Tibial nerve (tissue), 4 donors: ENCODE measurements at regions not wholly inside any gene's neighbourhood (a gene's known extent, or its start where the extent isn't known, plus 50 kb on each side); places are given as distances from the start of the nearest gene placed in this dataset.

Source experiments
- DNase-seq, 2 donors: peaks; one replicate each; pipeline ENCODE4 v3.0.0-alpha.2; 2019; ENCODE audit warnings: low spot score in 2 of 2
- H3K27ac ChIP-seq, 4 donors: fragments of 200-600 bp; sonication (generic) in 3 of 4; one replicate each; pipeline ENCODE4 v1.5.1; 2017 to 2019; ENCODE audit warnings: mild to moderate bottlenecking in 1 of 4
- H3K27me3 ChIP-seq, 2 donors: fragments of 200-600 bp; sonication (generic) in 1 of 2; one replicate each; pipeline versions ENCODE4 v1.5.1 to v1.6.0; 2017 to 2019
- H3K36me3 ChIP-seq, 3 donors: fragments of 200-600 bp; sonication (generic); one replicate each; pipeline ENCODE4 v1.5.1; 2018 to 2019
- H3K4me1 ChIP-seq, 4 donors: fragments of 200-600 bp; sonication (generic) in 3 of 4; one replicate each; pipeline ENCODE4 v1.5.1; 2017 to 2019
- H3K4me3 ChIP-seq, 4 donors: fragments of 200-600 bp; sonication (generic) in 3 of 4; one replicate each; pipeline ENCODE4 v1.5.1; 2017 to 2019; ENCODE audit warnings: mild to moderate bottlenecking in 1 of 4, moderate library complexity in 1 of 4
- H3K9me3 ChIP-seq, 4 donors: fragments of 200-600 bp; sonication (generic) in 3 of 4; one replicate each; pipeline ENCODE4 v1.5.1; 2017 to 2019
- EP300 ChIP-seq, 2 donors: sonication (generic); formaldehyde crosslinking; IDR thresholded peaks; one replicate each; pipeline ENCODE4 v1.6.1; 2017; ENCODE audit warnings: antibody characterized with exemption in 2 of 2, mild to moderate bottlenecking in 1 of 2
- POLR2A ChIP-seq, 2 donors: fragments of 450-650 bp; IDR thresholded peaks; one replicate each; pipeline ENCODE4 v1.6.1; 2017; ENCODE audit warnings: antibody characterized with exemption in 2 of 2, mild to moderate bottlenecking in 2 of 2, moderate library complexity in 2 of 2
- WGBS, 2 donors: methylation state at CpG; one replicate each; pipeline ENCODE4 v1.1.5; 2018; 5-methylcytosine and 5-hydroxymethylcytosine counted together
- TF ChIP-seq, protein P1 (sequence below), 5 experiments: fragments of 200-600 bp in 3 of 5; fragments of 450-650 bp in 2 of 5; sonication (generic) in 3 of 5; IDR thresholded peaks; one replicate each; pipeline ENCODE4 v1.5.1; 2016 to 2019; ENCODE audit warnings: antibody characterized with exemption in 5 of 5, mild to moderate bottlenecking in 3 of 5, moderate library complexity in 2 of 5

DNA sequence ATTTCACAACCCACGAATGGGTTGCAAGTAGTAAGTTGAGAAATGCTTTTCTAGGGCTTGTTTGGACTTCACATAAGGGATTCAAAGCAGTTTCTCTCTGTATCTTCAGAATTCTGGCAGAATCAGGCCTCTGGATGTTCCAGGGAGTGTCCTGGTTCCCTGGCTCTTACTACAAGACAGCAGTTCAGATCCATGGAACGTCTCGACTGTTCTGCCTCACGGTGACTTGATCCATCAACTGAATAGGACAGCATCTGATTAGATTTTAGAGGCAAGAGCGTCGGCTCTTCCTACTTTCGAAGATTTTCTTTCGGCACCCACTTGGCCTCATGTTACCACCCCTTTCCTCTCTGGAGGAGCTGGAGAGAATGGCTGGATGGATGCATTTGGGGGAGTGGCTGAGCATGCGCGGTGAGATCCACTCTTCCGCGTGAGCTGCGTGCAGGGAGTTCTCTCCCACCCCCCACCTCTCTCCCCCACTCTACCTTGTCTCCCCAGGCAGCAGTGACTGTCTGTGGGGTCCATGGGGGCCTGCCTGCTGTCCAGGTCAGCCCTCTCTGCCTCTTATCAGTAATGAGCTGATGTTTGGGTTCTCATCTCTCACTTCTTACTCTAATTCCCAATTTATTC lies 132.5 kb downstream of the VAPA start:
- Histone ChIP-seq H3K9me3 (peaks cover 0 to 25% (median 6%) of the 10 kb centered on the region in 4 donors), H3K36me3 (no peaks in the 10 kb centered on the region), H3K27ac (peak overlapping the region; percentile 59 to 90 (median 82)), H3K4me3 (no peak overlapping the region), H3K27me3 (no peaks in the 10 kb centered on the region), H3K4me1 (peaks cover 0 to 44% (median 7%) of the 10 kb centered on the region in 4 donors)
- no peak for DNase-seq
- TF ChIP-seq EP300 (IDR thresholded peaks at IDR 0.05), result no peak
- no peak for TF ChIP-seq POLR2A (IDR thresholded peaks at IDR 0.05)
- TF ChIP-seq, protein P1, sequence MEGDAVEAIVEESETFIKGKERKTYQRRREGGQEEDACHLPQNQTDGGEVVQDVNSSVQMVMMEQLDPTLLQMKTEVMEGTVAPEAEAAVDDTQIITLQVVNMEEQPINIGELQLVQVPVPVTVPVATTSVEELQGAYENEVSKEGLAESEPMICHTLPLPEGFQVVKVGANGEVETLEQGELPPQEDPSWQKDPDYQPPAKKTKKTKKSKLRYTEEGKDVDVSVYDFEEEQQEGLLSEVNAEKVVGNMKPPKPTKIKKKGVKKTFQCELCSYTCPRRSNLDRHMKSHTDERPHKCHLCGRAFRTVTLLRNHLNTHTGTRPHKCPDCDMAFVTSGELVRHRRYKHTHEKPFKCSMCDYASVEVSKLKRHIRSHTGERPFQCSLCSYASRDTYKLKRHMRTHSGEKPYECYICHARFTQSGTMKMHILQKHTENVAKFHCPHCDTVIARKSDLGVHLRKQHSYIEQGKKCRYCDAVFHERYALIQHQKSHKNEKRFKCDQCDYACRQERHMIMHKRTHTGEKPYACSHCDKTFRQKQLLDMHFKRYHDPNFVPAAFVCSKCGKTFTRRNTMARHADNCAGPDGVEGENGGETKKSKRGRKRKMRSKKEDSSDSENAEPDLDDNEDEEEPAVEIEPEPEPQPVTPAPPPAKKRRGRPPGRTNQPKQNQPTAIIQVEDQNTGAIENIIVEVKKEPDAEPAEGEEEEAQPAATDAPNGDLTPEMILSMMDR (IDR thresholded peaks at IDR 0.05), result no peak
- WGBS, 2 donors, result 95 to 96% methylated on average over 13 of the region's 13 CpGs

DNA sequence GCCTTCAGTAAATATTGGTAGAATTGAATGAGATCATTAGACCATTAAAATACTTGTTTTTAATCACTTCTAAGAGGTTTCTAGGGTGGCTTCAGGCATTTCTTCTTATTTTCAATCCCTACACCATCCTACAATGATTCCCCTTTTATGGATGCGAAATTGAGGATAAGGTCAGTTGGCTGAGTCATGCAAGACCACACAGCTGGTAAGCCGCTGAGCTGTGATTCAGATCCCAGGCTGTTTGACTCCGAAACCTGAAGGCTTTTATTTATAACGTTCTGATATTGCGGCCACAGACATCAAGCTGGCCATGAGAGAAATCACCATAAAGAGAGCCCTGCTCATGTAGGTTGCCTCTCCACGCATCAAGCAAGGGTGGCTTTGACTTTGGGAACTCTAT lies 133.4 kb downstream of the VAPA start:
- Histone ChIP-seq H3K4me3 (no peak overlapping the region), H3K36me3 (no peaks in the 10 kb centered on the region), H3K9me3 (peaks cover 0 to 16% (median 4%) of the 10 kb centered on the region in 4 donors), H3K27ac (peak overlapping the region; percentile 59 to 90 (median 82)), H3K27me3 (no peaks in the 10 kb centered on the region), H3K4me1 (peaks cover 0 to 52% (median 12%) of the 10 kb centered on the region in 4 donors)
- TF ChIP-seq EP300 (IDR thresholded peaks at IDR 0.05) (no peak), POLR2A (IDR thresholded peaks at IDR 0.05) (no peak)
- TF ChIP-seq, protein P1 (IDR thresholded peaks at IDR 0.05), result no peak
- no peak for DNase-seq
- WGBS, 2 donors, result 78 to 82% methylated on average over 6 of the region's 6 CpGs

DNA sequence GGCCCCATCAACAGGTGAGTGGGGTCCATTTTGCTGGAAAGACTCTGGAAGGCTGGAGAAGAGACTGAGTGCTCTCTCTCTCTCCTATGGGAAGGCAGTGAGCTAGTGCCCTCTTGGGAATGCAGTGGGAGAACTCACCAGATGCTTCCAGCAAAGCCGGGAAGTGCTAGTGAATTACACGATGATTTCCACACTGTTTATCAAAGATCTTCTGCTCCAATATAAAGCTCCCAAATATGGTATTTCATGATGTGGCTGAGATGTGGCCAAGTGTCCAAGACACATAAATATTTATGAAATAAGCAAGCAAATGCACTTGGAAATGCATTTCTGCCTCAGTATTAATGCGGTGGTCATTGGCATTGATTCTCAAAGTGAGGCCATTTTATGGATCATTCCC lies 135.9 kb downstream of the VAPA start:
- no peak for DNase-seq
- H3K4me3 ChIP-seq, result no peak overlapping the region
- H3K9me3 ChIP-seq, result no peaks in the 10 kb centered on the region
- H3K36me3 ChIP-seq, result no peaks in the 10 kb centered on the region
- H3K4me1 ChIP-seq, result peaks cover 0 to 58% (median 18%) of the 10 kb centered on the region in 4 donors
- 53 to 55% methylated on average over 3 of the region's 3 CpGs for WGBS, 2 donors
- TF ChIP-seq EP300 (IDR thresholded peaks at IDR 0.05), result peak in 1 of 2 donors; percentile 63
- TF ChIP-seq POLR2A (IDR thresholded peaks at IDR 0.05), result no peak
- peak overlapping the region in 2 of 4 donors; percentile 6 to 81 for H3K27ac ChIP-seq
- H3K27me3 ChIP-seq, result no peaks in the 10 kb centered on the region

DNA sequence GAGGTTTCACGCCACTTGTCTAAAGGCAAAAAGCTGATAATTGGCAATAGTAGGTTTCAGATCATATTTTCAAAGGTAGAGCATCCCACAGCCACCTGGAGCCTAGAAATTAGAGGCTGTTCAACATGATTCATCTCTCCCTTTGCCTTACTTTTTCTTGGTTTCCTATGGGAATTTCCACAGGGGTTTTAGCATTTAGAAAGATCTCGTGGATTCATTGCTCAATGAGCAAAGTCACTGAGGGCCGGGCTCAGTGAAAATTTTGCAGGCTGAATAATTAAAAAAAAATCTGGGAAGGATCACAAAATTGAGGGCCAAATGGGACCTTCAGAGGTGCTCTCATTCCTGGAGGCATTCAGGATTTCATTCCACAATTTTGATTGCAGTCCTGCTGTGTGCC lies 137.1 kb downstream of the VAPA start:
- H3K36me3 ChIP-seq, result no peaks in the 10 kb centered on the region
- H3K27me3 ChIP-seq, result no peaks in the 10 kb centered on the region
- H3K27ac ChIP-seq, result peak overlapping the region in 3 of 4 donors; percentile 21 to 81 (median 73)
- H3K4me3 ChIP-seq, result no peak overlapping the region
- TF ChIP-seq POLR2A (IDR thresholded peaks at IDR 0.05) (no peak), EP300 (IDR thresholded peaks at IDR 0.05) (peak in 1 of 2 donors; percentile 10)
- TF ChIP-seq, protein P1 (IDR thresholded peaks at IDR 0.05), result no peak
- no peaks in the 10 kb centered on the region for H3K9me3 ChIP-seq
- WGBS, 2 donors, result 87 to 94% methylated on average over 3 of the region's 3 CpGs
- peaks cover 0 to 52% (median 15%) of the 10 kb centered on the region in 4 donors for H3K4me1 ChIP-seq
- DNase-seq, result no peak

DNA sequence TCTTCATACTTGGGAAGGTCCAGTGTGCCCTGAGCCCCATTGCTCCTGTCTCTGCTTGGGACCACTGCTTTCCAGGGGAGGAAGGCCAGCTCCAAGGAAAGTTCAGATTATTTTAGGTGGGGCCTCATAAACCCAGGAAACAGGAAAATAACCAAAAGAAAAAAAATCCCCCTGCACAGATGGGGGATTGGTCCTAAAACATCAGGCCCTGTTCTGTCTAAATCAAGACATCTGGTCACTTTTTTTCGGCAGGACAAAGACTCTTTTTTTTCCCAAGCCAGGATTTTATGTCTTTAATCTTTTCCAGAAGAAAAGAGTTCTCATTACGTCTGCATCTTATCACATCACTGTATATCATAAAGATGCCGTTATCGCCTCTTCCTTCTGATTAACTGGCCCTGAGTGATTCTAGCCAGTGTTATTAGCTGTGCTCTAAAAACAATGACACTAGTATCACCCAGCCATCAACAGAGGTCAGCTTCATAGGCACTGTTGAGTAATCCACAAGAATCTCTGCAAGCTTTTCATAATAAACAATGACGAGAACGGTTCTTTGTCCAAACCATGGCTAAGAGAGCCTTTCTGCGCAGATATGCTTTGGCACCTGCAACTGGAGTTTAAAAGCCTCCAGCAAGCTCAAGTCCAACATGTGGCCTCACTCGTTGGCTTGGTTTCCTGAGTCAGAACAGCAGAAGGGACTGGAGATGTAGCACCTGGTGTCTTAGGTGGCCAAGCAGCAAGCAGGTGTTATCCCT lies 138.2 kb downstream of the VAPA start:
- Histone ChIP-seq H3K27ac (peak overlapping the region; percentile 21 to 81 (median 65)), H3K9me3 (no peaks in the 10 kb centered on the region), H3K4me3 (no peak overlapping the region), H3K4me1 (peaks cover 0 to 49% (median 14%) of the 10 kb centered on the region in 4 donors), H3K27me3 (no peaks in the 10 kb centered on the region), H3K36me3 (no peaks in the 10 kb centered on the region)
- no peak for TF ChIP-seq POLR2A (IDR thresholded peaks at IDR 0.05)
- peak; percentile 39 to 94 for TF ChIP-seq EP300 (IDR thresholded peaks at IDR 0.05)
- WGBS, 2 donors, result 42 to 44% methylated on average over 8 of the region's 8 CpGs
- DNase-seq, result peak; percentile 62 to 76

DNA sequence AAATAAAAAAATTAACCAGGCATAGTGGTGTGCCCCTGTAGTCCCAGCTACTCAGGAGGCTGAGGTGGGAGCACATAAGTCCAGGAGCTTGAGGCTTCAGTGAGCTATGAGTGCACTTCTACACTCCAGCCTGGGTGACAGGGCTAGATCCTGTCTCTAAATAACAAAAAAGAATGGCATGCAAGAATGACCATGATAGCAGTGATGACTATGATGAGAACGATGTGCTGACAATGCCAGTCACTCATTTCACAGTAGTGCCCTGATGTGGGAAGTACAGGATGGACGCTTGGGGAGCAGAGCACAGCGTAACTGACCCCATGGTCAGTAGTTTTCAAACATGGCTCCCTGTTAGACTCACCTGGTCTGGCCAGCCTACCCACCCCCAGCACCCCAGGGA lies 139.1 kb downstream of the VAPA start:
- Histone ChIP-seq H3K9me3 (no peaks in the 10 kb centered on the region), H3K27me3 (no peaks in the 10 kb centered on the region), H3K4me3 (no peak overlapping the region), H3K27ac (peak overlapping the region in 3 of 4 donors; percentile 10 to 81 (median 73)), H3K36me3 (no peaks in the 10 kb centered on the region), H3K4me1 (peaks cover 0 to 56% (median 21%) of the 10 kb centered on the region in 4 donors)
- TF ChIP-seq, protein P1 (IDR thresholded peaks at IDR 0.05), result no peak
- TF ChIP-seq POLR2A (IDR thresholded peaks at IDR 0.05) (no peak), EP300 (IDR thresholded peaks at IDR 0.05) (no peak)
- DNase-seq, result no peak
- WGBS, 2 donors, result 79 to 95% methylated on average over 3 of the region's 3 CpGs
